Nephron progenitor cell (in vitro differentiated cells): ENCODE measurements at regions not wholly inside any gene's neighbourhood (a gene's known extent, or its start where the extent isn't known, plus 50 kb on each side); places are given as distances from the start of the nearest gene placed in this dataset.
"Not testable (repeated sequence)": the region's sequence is repeated elsewhere in the genome, so short reads cannot be mapped to it uniquely, and the experiment has no call there.

Experiments
- DNase-seq: peaks from one replicate; pipeline ENCODE4 v3.0.0; 2021
- H3K27ac Mint-ChIP-seq: 2 replicates; pipeline ENCODE4 v1.8.0; 2021; ENCODE audit warnings: mild to moderate bottlenecking, moderate library complexity, mixed read lengths
- H3K27me3 Mint-ChIP-seq: 2 replicates; pipeline ENCODE4 v1.8.0; 2021; ENCODE audit warnings: mild to moderate bottlenecking, low read depth, mixed read lengths; ENCODE audit not compliant: poor library complexity
- H3K36me3 Mint-ChIP-seq: 2 replicates; pipeline ENCODE4 v1.8.0; 2021; ENCODE audit warnings: low read depth, mixed read lengths
- H3K4me1 Mint-ChIP-seq: 2 replicates; pipeline ENCODE4 v1.8.0; 2021; ENCODE audit warnings: mixed read lengths
- H3K4me3 Mint-ChIP-seq: 2 replicates; pipeline ENCODE4 v1.8.0; 2021; ENCODE audit warnings: mild to moderate bottlenecking, moderate library complexity, mixed read lengths
- H3K9me3 Mint-ChIP-seq: 2 replicates; pipeline ENCODE4 v1.8.0; 2021; ENCODE audit warnings: mild to moderate bottlenecking, moderate library complexity, mixed read lengths
- TF ChIP-seq, protein P1 (sequence below): fragments of 200-600 bp; sonication (generic); IDR thresholded peaks from 2 replicates; pipeline ENCODE4 v1.5.0; 2021; ENCODE audit warnings: antibody characterized with exemption

DNA sequence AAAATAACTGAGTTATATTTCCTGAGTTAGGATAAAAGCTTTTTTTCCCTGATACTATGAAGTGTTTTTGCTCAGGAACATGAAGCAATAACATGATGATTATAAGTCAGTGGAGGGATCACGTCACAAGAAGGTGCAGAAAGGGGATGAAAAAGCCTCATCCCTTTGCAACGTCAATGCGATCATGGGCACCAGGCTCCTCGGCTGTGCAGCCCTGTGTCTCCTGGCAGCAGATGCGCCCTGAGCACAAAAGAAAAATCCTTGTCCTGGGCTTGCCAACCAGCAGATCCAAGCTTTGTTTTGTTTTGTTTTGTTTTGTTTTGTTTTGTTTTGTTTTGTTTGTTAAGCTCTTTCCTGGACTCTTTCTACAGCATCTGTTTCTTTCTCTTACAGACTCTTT, 103.5 kb upstream of the PRSS1 start:
- TF ChIP-seq, protein P1, sequence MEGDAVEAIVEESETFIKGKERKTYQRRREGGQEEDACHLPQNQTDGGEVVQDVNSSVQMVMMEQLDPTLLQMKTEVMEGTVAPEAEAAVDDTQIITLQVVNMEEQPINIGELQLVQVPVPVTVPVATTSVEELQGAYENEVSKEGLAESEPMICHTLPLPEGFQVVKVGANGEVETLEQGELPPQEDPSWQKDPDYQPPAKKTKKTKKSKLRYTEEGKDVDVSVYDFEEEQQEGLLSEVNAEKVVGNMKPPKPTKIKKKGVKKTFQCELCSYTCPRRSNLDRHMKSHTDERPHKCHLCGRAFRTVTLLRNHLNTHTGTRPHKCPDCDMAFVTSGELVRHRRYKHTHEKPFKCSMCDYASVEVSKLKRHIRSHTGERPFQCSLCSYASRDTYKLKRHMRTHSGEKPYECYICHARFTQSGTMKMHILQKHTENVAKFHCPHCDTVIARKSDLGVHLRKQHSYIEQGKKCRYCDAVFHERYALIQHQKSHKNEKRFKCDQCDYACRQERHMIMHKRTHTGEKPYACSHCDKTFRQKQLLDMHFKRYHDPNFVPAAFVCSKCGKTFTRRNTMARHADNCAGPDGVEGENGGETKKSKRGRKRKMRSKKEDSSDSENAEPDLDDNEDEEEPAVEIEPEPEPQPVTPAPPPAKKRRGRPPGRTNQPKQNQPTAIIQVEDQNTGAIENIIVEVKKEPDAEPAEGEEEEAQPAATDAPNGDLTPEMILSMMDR, result no peak
- Mint-ChIP-seq H3K27ac (no peak overlapping the region), H3K9me3 (no peaks in the 10 kb centered on the region), H3K4me3 (no peak overlapping the region), H3K27me3 (peaks cover 30% of the 10 kb centered on the region), H3K36me3 (no peaks in the 10 kb centered on the region), H3K4me1 (peaks cover 5% of the 10 kb centered on the region)
- no peak for DNase-seq

DNA sequence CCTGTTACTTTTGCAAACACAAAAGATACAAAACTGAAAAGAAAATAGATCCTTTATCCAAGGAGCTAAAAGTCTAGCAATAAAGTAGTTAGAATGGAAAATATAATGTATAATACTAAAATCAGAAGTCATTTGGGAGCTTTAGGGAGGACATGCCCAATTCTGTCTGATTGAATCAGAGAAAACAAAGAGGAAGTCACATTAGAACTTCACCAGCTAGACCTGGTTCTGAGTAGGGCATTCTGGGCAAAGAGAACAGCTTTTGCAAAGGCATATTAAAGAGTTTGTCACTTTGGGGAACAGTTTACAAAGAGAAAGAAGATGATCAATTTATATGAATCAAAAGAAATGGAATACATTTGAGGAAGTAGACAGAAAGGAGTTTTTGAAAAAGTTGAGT, 107.0 kb upstream of the PRSS1 start:
- H3K27ac Mint-ChIP-seq, result no peak overlapping the region
- H3K4me1 Mint-ChIP-seq, result peaks cover 5% of the 10 kb centered on the region
- DNase-seq, result no peak
- no peak overlapping the region for H3K4me3 Mint-ChIP-seq
- TF ChIP-seq, protein P1, result no peak
- no peaks in the 10 kb centered on the region for H3K36me3 Mint-ChIP-seq
- H3K27me3 Mint-ChIP-seq, result peaks cover 25% of the 10 kb centered on the region
- H3K9me3 Mint-ChIP-seq, result no peaks in the 10 kb centered on the region

DNA sequence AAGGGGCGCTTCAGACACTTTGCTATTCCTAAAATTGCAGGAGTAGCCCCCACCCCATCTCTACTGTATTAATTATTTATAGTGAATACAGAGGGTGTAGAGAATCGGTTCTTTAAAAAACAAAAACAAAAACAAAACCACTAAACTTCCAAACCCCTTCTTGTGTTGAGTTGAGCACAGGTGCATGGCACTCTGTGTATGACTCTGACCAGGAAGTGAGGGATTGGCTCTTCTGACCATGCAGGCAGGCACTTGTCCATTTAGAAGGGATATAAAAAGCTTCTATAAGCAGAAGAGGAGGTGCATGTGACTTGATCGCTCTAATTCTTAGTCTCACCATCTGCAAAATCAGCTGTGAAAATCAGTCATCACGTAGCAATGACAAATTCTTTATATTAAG, 108.0 kb upstream of the PRSS1 start:
- H3K4me3 Mint-ChIP-seq, H3K27ac Mint-ChIP-seq, H3K36me3 Mint-ChIP-seq, DNase-seq, H3K4me1 Mint-ChIP-seq, H3K9me3 Mint-ChIP-seq: not testable (repeated sequence)
- H3K27me3 Mint-ChIP-seq, result peaks cover 24% of the 10 kb centered on the region

DNA sequence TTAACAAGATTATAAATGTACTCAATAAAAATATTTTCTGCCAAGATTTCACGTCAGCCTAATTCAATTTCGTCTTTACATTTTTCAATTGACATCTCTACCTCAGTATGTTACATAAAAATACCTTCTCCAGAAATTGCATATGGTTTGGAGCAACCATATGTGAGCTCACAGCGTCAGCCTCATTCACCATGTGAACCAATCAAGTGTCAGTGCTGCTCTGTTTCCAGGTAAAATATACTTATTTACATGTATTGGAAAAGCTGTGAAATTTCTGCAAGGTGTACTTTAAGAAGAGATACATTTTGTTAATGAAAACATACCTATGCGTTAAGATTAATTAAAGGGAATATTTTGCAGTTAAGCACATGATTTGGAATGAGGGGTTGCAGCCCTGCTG, 110.7 kb upstream of the PRSS1 start:
- Mint-ChIP-seq H3K9me3 (no peaks in the 10 kb centered on the region), H3K36me3 (no peaks in the 10 kb centered on the region)
- no peak for DNase-seq

DNA sequence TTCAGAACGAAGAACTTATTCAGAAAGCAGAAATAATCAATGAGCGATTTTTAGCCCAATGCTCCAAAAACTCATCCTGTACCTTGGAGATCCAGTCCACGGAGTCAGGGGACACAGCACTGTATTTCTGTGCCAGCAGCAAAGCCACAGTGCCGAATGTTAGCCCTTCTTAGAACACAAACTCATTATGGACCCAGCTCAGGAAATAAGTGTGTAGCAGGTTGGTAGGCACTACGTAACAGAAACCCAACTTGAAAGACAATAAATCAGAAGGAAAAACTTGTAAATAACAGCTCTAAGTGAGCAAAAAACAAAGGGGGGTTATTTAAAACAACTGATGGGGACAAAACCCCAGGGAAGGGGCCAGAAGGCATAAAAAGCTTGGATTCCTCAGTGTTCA, 112.0 kb upstream of the PRSS1 start:
- no peak for DNase-seq
- no peaks in the 10 kb centered on the region for H3K36me3 Mint-ChIP-seq
- no peak overlapping the region for H3K27ac Mint-ChIP-seq
- TF ChIP-seq, protein P1, result no peak
- H3K9me3 Mint-ChIP-seq, result peaks cover 4% of the 10 kb centered on the region
- no peak overlapping the region for H3K4me3 Mint-ChIP-seq
- no peaks in the 10 kb centered on the region for H3K4me1 Mint-ChIP-seq
- H3K27me3 Mint-ChIP-seq, result peaks cover 15% of the 10 kb centered on the region

More for the DNA sequence above, 110.7 kb upstream of the PRSS1 start:
- Mint-ChIP-seq H3K4me1 (no peaks in the 10 kb centered on the region), H3K4me3 (no peak overlapping the region), H3K27ac (no peak overlapping the region), H3K27me3 (peaks cover 12% of the 10 kb centered on the region)
- TF ChIP-seq, protein P1, result no peak

DNA sequence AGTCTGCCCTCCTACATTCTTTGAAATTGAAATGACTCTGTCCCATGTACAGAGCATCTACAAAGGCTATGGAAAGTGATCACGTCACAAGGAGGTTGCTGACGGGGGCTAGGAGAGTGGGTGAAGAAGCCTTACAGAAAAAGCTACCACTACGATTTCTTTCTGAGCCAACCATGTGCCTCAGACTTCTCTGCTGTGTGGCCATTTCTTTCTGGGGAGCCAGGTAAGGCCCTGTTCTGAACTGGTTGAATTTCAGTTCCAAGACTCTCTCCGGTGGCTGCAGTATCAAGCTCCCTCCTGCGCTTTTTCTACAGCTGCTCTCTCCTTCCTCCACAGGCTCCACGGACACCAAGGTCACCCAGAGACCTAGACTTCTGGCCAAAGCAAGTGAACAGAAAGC, 112.5 kb upstream of the PRSS1 start:
- Mint-ChIP-seq H3K36me3 (no peaks in the 10 kb centered on the region), H3K27ac (no peak overlapping the region), H3K4me3 (no peak overlapping the region), H3K27me3 (peaks cover 15% of the 10 kb centered on the region), H3K9me3 (peaks cover 8% of the 10 kb centered on the region), H3K4me1 (no peaks in the 10 kb centered on the region)
- DNase-seq, result no peak
- TF ChIP-seq, protein P1, result no peak

DNA sequence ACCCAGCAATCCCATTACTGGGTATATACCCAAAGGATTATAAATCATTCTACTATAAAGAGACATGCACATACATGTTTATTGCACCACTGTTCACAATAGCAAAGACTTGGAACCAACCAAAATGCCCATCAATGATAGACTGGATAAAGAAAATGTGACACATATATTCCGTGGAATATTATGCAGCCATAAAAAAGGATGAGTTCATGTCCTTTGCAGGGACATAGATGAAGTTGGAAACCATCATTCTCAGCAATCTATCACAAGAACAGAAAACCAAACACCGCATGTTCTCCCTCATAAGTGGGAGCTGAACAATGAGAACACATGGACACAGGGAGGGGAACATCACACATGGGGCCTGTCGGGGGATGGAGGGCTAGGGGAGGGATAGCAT, 113.2 kb upstream of the PRSS1 start:
- not testable (repeated sequence) for H3K27ac Mint-ChIP-seq, H3K4me1 Mint-ChIP-seq, H3K36me3 Mint-ChIP-seq, H3K4me3 Mint-ChIP-seq, H3K9me3 Mint-ChIP-seq, DNase-seq
- H3K27me3 Mint-ChIP-seq, result peaks cover 17% of the 10 kb centered on the region
